ENCODE measurements at regions not wholly inside any gene's neighbourhood (a gene's known extent, or its start where the extent isn't known, plus 50 kb on each side); places are given as distances from the start of the nearest gene placed in this dataset.

- no peak for DNase-seq (ENCODE audit: extremely low read depth, low read depth)
- TF ChIP-seq, protein P1, sequence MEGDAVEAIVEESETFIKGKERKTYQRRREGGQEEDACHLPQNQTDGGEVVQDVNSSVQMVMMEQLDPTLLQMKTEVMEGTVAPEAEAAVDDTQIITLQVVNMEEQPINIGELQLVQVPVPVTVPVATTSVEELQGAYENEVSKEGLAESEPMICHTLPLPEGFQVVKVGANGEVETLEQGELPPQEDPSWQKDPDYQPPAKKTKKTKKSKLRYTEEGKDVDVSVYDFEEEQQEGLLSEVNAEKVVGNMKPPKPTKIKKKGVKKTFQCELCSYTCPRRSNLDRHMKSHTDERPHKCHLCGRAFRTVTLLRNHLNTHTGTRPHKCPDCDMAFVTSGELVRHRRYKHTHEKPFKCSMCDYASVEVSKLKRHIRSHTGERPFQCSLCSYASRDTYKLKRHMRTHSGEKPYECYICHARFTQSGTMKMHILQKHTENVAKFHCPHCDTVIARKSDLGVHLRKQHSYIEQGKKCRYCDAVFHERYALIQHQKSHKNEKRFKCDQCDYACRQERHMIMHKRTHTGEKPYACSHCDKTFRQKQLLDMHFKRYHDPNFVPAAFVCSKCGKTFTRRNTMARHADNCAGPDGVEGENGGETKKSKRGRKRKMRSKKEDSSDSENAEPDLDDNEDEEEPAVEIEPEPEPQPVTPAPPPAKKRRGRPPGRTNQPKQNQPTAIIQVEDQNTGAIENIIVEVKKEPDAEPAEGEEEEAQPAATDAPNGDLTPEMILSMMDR (IDR thresholded peaks at IDR 0.05; ENCODE audit: low read depth, low read length, missing control alignments), result no peak
- no peak overlapping the region for H3K4me3 ChIP-seq (replicated peaks; ENCODE audit: low read depth, low read length)
These were observed 186.7 kb downstream of the SYK start for GRCh38 chr9:90988318-90988717.

DNA sequence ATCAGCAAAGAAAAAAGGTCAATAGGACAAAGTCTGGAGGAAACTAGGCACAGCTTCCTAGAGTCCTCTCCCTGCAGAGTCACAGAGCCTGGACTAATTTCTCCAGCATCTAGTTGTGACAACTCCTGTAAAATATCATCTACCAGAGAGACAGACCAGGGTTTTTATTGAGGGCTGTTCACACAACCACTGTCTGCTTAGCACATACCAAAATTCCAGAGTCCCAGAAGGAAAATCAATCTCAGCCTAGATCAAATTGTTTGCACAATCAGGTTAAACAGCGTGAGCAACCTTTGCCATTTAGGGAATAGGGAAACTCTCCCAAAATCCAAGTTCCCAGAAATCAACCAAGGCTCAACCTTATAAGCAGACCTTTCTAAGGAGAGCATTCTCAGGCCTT is 190.3 kb downstream of the SYK start:
- no peak for DNase-seq (ENCODE audit: extremely low read depth, low read depth)
- TF ChIP-seq, protein P1 (IDR thresholded peaks at IDR 0.05; ENCODE audit: low read depth, low read length, missing control alignments), result no peak
- H3K4me3 ChIP-seq (replicated peaks; ENCODE audit: low read depth, low read length), result no peak overlapping the region

DNA sequence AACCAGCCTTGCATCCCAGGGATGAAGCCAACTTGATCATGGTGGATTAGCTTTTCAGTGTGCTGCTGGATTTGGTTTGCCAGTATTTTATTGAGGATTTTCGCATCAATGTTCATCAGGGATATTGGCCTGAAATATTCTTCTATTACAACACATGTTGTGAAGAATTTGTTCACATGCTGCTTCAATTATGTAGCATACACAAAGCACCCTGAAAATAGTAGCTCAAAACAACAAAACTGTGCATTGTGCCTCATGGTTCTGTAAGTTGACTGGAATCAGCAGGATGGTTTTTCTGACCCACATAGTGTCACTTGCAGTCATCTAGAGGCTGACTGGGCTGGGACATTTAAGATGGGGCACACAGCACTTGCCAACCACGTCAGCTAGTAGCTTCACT is 193.9 kb downstream of the SYK start:
- TF ChIP-seq, protein P1 (IDR thresholded peaks at IDR 0.05; ENCODE audit: low read depth, low read length, missing control alignments), result no peak
- H3K4me3 ChIP-seq (replicated peaks; ENCODE audit: low read depth, low read length), result no peak overlapping the region
- no peak for DNase-seq (ENCODE audit: extremely low read depth, low read depth)

- TF ChIP-seq, protein P1 (IDR thresholded peaks at IDR 0.05; ENCODE audit: low read depth, low read length, missing control alignments), result no peak
- no peak overlapping the region for H3K4me3 ChIP-seq (replicated peaks; ENCODE audit: low read depth, low read length)
- DNase-seq (ENCODE audit: extremely low read depth, low read depth), result no peak
These were observed 194.8 kb downstream of the SYK start for GRCh38 chr9:90996154-90997065.

DNA sequence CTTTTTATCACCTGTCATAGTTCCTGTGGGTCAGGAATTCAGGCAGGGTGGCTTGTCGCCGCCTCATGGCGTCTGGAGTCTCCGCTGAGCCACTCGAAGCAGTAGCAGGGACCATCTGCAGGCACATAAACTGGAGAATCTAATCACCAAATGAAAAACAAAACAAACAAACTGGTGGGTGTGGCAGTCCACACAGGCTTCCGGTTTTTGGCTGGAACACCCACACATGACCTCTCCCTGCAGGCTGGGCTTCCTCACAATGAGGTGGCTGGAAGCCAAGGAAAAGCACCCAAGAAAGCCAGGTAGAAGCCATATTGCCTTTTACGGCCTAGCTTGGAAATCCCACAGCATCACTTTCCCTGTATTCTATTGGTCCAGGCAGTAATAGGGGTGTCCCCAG is 197.0 kb downstream of the SYK start:
- no peak overlapping the region for H3K4me3 ChIP-seq (replicated peaks; ENCODE audit: low read depth, low read length)
- TF ChIP-seq, protein P1 (IDR thresholded peaks at IDR 0.05; ENCODE audit: low read depth, low read length, missing control alignments), result no peak
- no peak for DNase-seq (ENCODE audit: extremely low read depth, low read depth)

DNA sequence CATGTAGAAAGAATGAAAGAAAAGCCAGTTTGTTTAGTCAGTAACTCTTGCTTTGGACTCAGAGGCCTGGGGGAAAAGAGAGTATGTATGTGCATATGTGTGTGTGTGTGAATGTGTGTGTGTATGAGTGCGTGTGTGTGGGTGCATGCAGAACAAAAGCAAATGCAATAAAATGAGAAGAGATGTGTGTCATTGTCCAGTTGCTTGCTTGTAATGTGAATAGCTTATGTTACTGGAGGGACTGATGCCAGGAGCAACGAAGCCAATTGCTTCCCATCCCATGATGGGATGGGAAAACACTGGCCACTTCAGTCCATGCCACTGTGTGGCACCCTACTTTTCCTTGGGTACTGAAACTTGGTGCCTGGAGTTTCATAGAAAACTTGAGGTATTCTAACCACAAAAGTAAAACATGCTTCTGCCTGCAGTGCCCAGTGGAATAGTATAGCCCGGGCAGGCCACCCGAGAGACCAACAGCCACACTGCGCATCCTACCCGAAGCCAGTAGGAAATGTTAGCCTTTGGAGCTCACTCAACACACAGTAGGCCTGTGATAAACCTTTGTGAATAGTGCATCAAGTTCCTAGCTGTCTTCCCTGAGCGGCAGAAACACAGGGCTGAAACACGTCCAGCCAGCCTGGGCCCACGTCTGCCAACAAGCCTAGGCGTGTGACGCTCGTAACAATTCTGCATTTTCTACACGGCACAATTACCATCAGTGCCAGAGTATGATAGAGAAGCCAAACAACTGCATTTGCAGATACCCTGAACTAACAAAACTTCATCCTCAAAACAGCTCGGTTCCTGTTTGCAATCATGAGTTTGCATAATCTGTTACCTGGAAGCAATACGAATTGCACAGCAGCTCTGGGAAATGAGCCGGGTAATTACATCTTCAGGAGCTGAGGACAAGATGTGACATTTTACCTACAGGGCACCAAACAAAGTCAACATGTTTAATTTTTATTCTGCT is 198.1 kb downstream of the SYK start:
- TF ChIP-seq, protein P1 (IDR thresholded peaks at IDR 0.05; ENCODE audit: low read depth, low read length, missing control alignments), result no peak
- no peak overlapping the region for H3K4me3 ChIP-seq (replicated peaks; ENCODE audit: low read depth, low read length)
- no peak for DNase-seq (ENCODE audit: extremely low read depth, low read depth)

Data from HFF-Myc (cell line).